H1 (cell line): ENCODE measurements at regions not wholly inside any gene's neighbourhood (a gene's known extent, or its start where the extent isn't known, plus 50 kb on each side); places are given as distances from the start of the nearest gene placed in this dataset.

Experiments
- CTCF ChIA-PET: fragments of 300-600 bp; sonication (Branson Sonifier 250); formaldehyde crosslinking; loops from one replicate; lab custom pipeline; 2021; ENCODE audit not compliant: partially characterized antibody; lab: Charles Lee
- POLR2A ChIA-PET: fragments of 300-600 bp; sonication (Branson Sonifier 250); formaldehyde crosslinking; loops from one replicate; lab custom pipeline; 2021; ENCODE audit warnings: inconsistent platforms; ENCODE audit not compliant: partially characterized antibody; lab: Charles Lee
- DNase-seq, 2 experiments: peaks; one replicate each; pipeline versions ENCODE4 v3.0.0 to v3.0.0-alpha.2; 2010 to 2022; ENCODE audit warnings: low spot score in 2 of 2, low read depth in 1 of 2, mixed read lengths in 1 of 2
- FAIRE-seq: peaks from 2 replicates; lab custom pipeline; 2011; peaks lifted over from hg19 to GRCh38; lab: Jason Lieb, UNC
- H2AFZ ChIP-seq: 2 replicates; pipeline ENCODE4 v1.8.1; 2012; ENCODE audit warnings: low read length, inconsistent platforms
- H2AK5ac ChIP-seq: 2 replicates; pipeline ENCODE4 v1.6.1; 2013; ENCODE audit warnings: low read depth, low read length
- H2BK120ac ChIP-seq: replicated peaks from 2 replicates; pipeline ENCODE3; 2013; ENCODE audit warnings: low read depth, low read length, inconsistent platforms
- H2BK12ac ChIP-seq: 2 replicates; pipeline ENCODE4 v1.6.1; 2013; ENCODE audit warnings: low read depth, low read length
- H2BK15ac ChIP-seq: 2 replicates; pipeline ENCODE4 v1.6.1; 2013; ENCODE audit warnings: low read length
- H2BK20ac ChIP-seq: 2 replicates; pipeline ENCODE4 v1.6.1; 2013; ENCODE audit warnings: low read length
- H2BK5ac ChIP-seq: 2 replicates; pipeline ENCODE4 v1.6.1; 2013; ENCODE audit warnings: low read depth, low read length
- H3K14ac ChIP-seq: 2 replicates; pipeline ENCODE4 v1.6.1; 2013; ENCODE audit warnings: inconsistent platforms; ENCODE audit not compliant: insufficient read length
- H3K18ac ChIP-seq: 2 replicates; pipeline ENCODE4 v1.6.1; 2013; ENCODE audit warnings: low read length; ENCODE audit errors: extremely low read depth
- H3K23ac ChIP-seq: 2 replicates; pipeline ENCODE4 v1.6.1; 2013; ENCODE audit warnings: inconsistent platforms; ENCODE audit not compliant: insufficient read length
- H3K23me2 ChIP-seq: 2 replicates; pipeline ENCODE4 v1.6.1; 2013; ENCODE audit warnings: low read depth, low read length
- H3K27ac ChIP-seq: 2 replicates; pipeline ENCODE4 v1.6.1; 2011; ENCODE audit warnings: low read depth, low read length, inconsistent platforms
- H3K27me3 ChIP-seq, 4 experiments: replicated peaks in 1 of 4; 1 replicate in 1 of 4; 2 replicates in 3 of 4; pipeline versions ENCODE4 v1.6.1 to v1.8.1; 2011 to 2013; ENCODE audit warnings: low read length in 3 of 4, mild to moderate bottlenecking in 3 of 4, inconsistent platforms in 2 of 4, mixed read lengths in 2 of 4, moderate library complexity in 1 of 4; ENCODE audit not compliant: control insufficient read depth in 3 of 4, insufficient read depth in 3 of 4; ENCODE audit errors: extremely low read depth in 1 of 4
- H3K36me3 ChIP-seq, 4 experiments: 2 replicates each; pipeline versions ENCODE4 v1.6.1 to v1.8.1; 2011 to 2013; ENCODE audit warnings: mild to moderate bottlenecking in 4 of 4, low read length in 3 of 4, moderate library complexity in 2 of 4, control low read depth in 1 of 4, inconsistent platforms in 1 of 4; ENCODE audit not compliant: insufficient read depth in 4 of 4, control insufficient read depth in 2 of 4
- H3K4ac ChIP-seq: replicated peaks from 2 replicates; pipeline ENCODE3; 2013; ENCODE audit warnings: low read length, low read depth, mixed read lengths, inconsistent platforms; ENCODE audit not compliant: insufficient read length
- H3K4me1 ChIP-seq, 4 experiments: replicated peaks in 1 of 4; 1 replicate in 1 of 4; 2 replicates in 3 of 4; pipeline versions ENCODE4 v1.6.1 to v1.8.1; 2011 to 2013; ENCODE audit warnings: low read length in 3 of 4, inconsistent platforms in 2 of 4, mixed read lengths in 1 of 4; ENCODE audit not compliant: insufficient read depth in 4 of 4, control insufficient read depth in 3 of 4
- H3K4me2 ChIP-seq, 2 experiments: 2 replicates each; pipeline versions ENCODE4 v1.6.1 to v1.8.1; 2011 to 2013; ENCODE audit warnings: low read depth in 2 of 2, low read length in 2 of 2, control low read depth in 1 of 2, inconsistent platforms in 1 of 2, mild to moderate bottlenecking in 1 of 2; ENCODE audit not compliant: insufficient read depth in 1 of 2
- H3K4me3 ChIP-seq, 4 experiments: fragments of 200-600, 300-600 bp in 1 of 4; sonication (generic), shearing (Covaris generic), sonication (Bioruptor Twin) in 1 of 4; 2 replicates each; pipeline versions ENCODE4 v1.5.1 to v1.8.1; 2011 to 2016; ENCODE audit warnings: low read length in 4 of 4, low read depth in 3 of 4, control low read depth in 2 of 4, inconsistent platforms in 2 of 4, mild to moderate bottlenecking in 2 of 4, mixed read lengths in 1 of 4, moderate library complexity in 1 of 4; ENCODE audit not compliant: insufficient read depth in 2 of 4; ENCODE audit errors: extremely low read depth in 1 of 4
- H3K56ac ChIP-seq: replicated peaks from 2 replicates; pipeline ENCODE3; 2013; ENCODE audit warnings: low read depth, mild to moderate bottlenecking, mixed read lengths, low read length, inconsistent platforms; ENCODE audit not compliant: insufficient read length
- H3K79me1 ChIP-seq: 2 replicates; pipeline ENCODE4 v1.6.1; 2013; ENCODE audit warnings: low read depth, low read length, control low read depth
- H3K79me2 ChIP-seq, 2 experiments: 2 replicates each; pipeline versions ENCODE4 v1.6.1 to v1.8.1; 2012 to 2013; ENCODE audit warnings: low read length in 2 of 2, mild to moderate bottlenecking in 2 of 2, inconsistent platforms in 1 of 2; ENCODE audit not compliant: insufficient read depth in 2 of 2, control insufficient read depth in 1 of 2
- H3K9ac ChIP-seq, 4 experiments: replicated peaks in 1 of 4; 1 replicate in 1 of 4; 2 replicates in 3 of 4; pipeline versions ENCODE4 v1.6.1 to v1.8.1; 2011 to 2013; ENCODE audit warnings: low read depth in 3 of 4, low read length in 3 of 4, control low read depth in 2 of 4, mild to moderate bottlenecking in 2 of 4, moderate library complexity in 2 of 4, inconsistent platforms in 1 of 4; ENCODE audit errors: extremely low read depth in 1 of 4
- H3K9me3 ChIP-seq, 2 experiments: 2 replicates each; pipeline versions ENCODE4 v1.6.1 to v1.8.1; 2012 to 2013; ENCODE audit warnings: mild to moderate bottlenecking in 2 of 2, moderate library complexity in 2 of 2, control low read depth in 1 of 2, inconsistent platforms in 1 of 2, low read depth in 1 of 2, low read length in 1 of 2, mixed read lengths in 1 of 2; ENCODE audit not compliant: insufficient read depth in 2 of 2
- H4K20me1 ChIP-seq, 2 experiments: replicated peaks in 1 of 2; 2 replicates each; pipeline versions ENCODE3 to v1.8.1; 2011 to 2013; ENCODE audit warnings: inconsistent platforms in 2 of 2, low read length in 2 of 2, mild to moderate bottlenecking in 1 of 2; ENCODE audit not compliant: insufficient read depth in 2 of 2, control insufficient read depth in 1 of 2
- H4K5ac ChIP-seq: 2 replicates; pipeline ENCODE4 v1.6.1; 2013; ENCODE audit warnings: low read length, low read depth, mixed read lengths, inconsistent platforms; ENCODE audit not compliant: insufficient read length
- H4K8ac ChIP-seq: 2 replicates; pipeline ENCODE4 v1.8.0; 2013; ENCODE audit warnings: mild to moderate bottlenecking, moderate library complexity, low read length, inconsistent platforms; ENCODE audit not compliant: insufficient read depth; ENCODE audit errors: extremely low read depth
- H4K91ac ChIP-seq: replicated peaks from 2 replicates; pipeline ENCODE3; 2013; ENCODE audit warnings: low read length, mixed read lengths, inconsistent platforms; ENCODE audit not compliant: insufficient read length
- RNF2 ChIP-seq: fragments of 200-900, 300-1000 bp; sonication (generic); IDR thresholded peaks from 2 replicates; pipeline ENCODE4 v1.7.1; 2016; ENCODE audit warnings: borderline replicate concordance, low read depth, mild to moderate bottlenecking, antibody characterized with exemption, low read length; ENCODE audit not compliant: poor library complexity, severe bottlenecking; ENCODE audit errors: missing control alignments
- WGBS, 2 experiments: shearing (Covaris generic) in 1 of 2; methylation state at CpG; one replicate each; pipeline versions ENCODE4 v1.1.6 to v1.1.7; 2013 to 2015; ENCODE audit warnings: low lambda C conversion rate in 2 of 2, mixed read lengths in 2 of 2, inconsistent platforms in 1 of 2, low coverage in 1 of 2, missing lambda C conversion rate in 1 of 2; ENCODE audit not compliant: insufficient replicate concordance in 2 of 2, insufficient coverage in 1 of 2, insufficient read length in 1 of 2; ENCODE audit errors: extremely low coverage in 1 of 2, missing lambda C conversion rate in 1 of 2; 5-methylcytosine and 5-hydroxymethylcytosine counted together

- Histone ChIP-seq H2BK5ac (no peak overlapping the region), H3K27ac (no peak overlapping the region), H3K23me2 (no peaks in the 10 kb centered on the region), H3K79me2 (no peaks in the 10 kb centered on the region), H2AFZ (no peak overlapping the region), H3K79me1 (no peaks in the 10 kb centered on the region), H2BK15ac (no peak overlapping the region), H3K36me3 (no peaks in the 10 kb centered on the region), H3K4me1 (no peaks in the 10 kb centered on the region), H2BK120ac (no peak overlapping the region), H2BK20ac (no peak overlapping the region), H2BK12ac (no peak overlapping the region), H3K14ac (no peak overlapping the region), H3K4me2 (no peak overlapping the region), H3K23ac (no peak overlapping the region), H4K91ac (no peak overlapping the region), H4K8ac (no peak overlapping the region), H3K18ac (no peak overlapping the region), H3K9ac (no peak overlapping the region), H4K20me1 (no peaks in the 10 kb centered on the region), H3K56ac (no peak overlapping the region), H4K5ac (no peak overlapping the region), H3K27me3 (no peaks in the 10 kb centered on the region; a peak in 2 of 7 replicates), H3K4me3 (no peak overlapping the region), H2AK5ac (no peak overlapping the region), H3K9me3 (no peaks in the 10 kb centered on the region), H3K4ac (no peak overlapping the region)
- no peak for FAIRE-seq
- WGBS, 2 experiments = 91% methylated on average over 5 of the region's 5 CpGs; no CpG with 5 or more reads in 1 of the 2 experiments
- DNase-seq = no peak
- TF ChIP-seq RNF2 = no peak
- ChIA-PET POLR2A (no interaction called here), CTCF (interaction anchor here (2.0 kb wide), 1 partner anchor 173 kb away, joined by 6 read pairs; no protein-coding TSS in a partner anchor)
Observed at GRCh38 chr20:24381886-24382285, 87.5 kb upstream of the SYNDIG1 start.
